Smooth muscle cell (in vitro differentiated cells): ENCODE measurements at regions not wholly inside any gene's neighbourhood (a gene's known extent, or its start where the extent isn't known, plus 50 kb on each side); places are given as distances from the start of the nearest gene placed in this dataset.

ENCODE experiments used
- DNase-seq: peaks from one replicate; lab custom pipeline; 2025; ENCODE audit not compliant: unreplicated experiment; lab: John Stamatoyannopoulos, UW
- H2AFZ ChIP-seq: fragments of 200-600 bp; sonication (generic); 2 replicates; pipeline ENCODE4 v1.6.0; 2016; ENCODE audit warnings: antibody characterized with exemption, low read depth, mild to moderate bottlenecking
- H3F3A ChIP-seq: fragments of 200-600 bp; sonication (generic); 2 replicates; pipeline ENCODE4 v1.6.0; 2017; ENCODE audit warnings: antibody characterized with exemption, low read depth
- H3K27ac ChIP-seq: fragments of 200-600 bp; sonication (generic); 2 replicates; pipeline ENCODE4 v1.5.1; 2016; ENCODE audit warnings: low read depth, mild to moderate bottlenecking
- H3K27me3 ChIP-seq: fragments of 200-600 bp; sonication (generic); 2 replicates; pipeline ENCODE4 v1.6.1; 2016; ENCODE audit warnings: low read depth, mild to moderate bottlenecking
- H3K36me3 ChIP-seq: fragments of 200-600 bp; sonication (generic); 2 replicates; pipeline ENCODE4 v1.5.1; 2016; ENCODE audit warnings: low read depth
- H3K4me1 ChIP-seq: fragments of 200-600 bp; sonication (generic); 2 replicates; pipeline ENCODE4 v1.5.1; 2016; ENCODE audit warnings: low read depth
- H3K4me2 ChIP-seq: fragments of 200-600 bp; sonication (generic); 2 replicates; pipeline ENCODE4 v1.6.0; 2016; ENCODE audit warnings: mild to moderate bottlenecking
- H3K4me3 ChIP-seq: fragments of 200-600 bp; sonication (generic); 2 replicates; pipeline ENCODE4 v1.5.1; 2016; ENCODE audit warnings: mild to moderate bottlenecking
- H3K79me2 ChIP-seq: fragments of 200-600 bp; sonication (generic); 2 replicates; pipeline ENCODE4 v1.6.0; 2016; ENCODE audit warnings: low read depth, mild to moderate bottlenecking
- H3K9ac ChIP-seq: fragments of 200-600 bp; sonication (generic); 2 replicates; pipeline ENCODE4 v1.6.0; 2016; ENCODE audit warnings: low read depth
- H3K9me3 ChIP-seq: fragments of 200-600 bp; sonication (generic); replicated peaks from 2 replicates; pipeline ENCODE4 v1.5.1; 2016; ENCODE audit warnings: low read depth
- H4K20me1 ChIP-seq: fragments of 200-600 bp; sonication (generic); 2 replicates; pipeline ENCODE4 v1.6.0; 2016; ENCODE audit warnings: low read depth
- WGBS: methylation state at CpG from one replicate; pipeline ENCODE4 v1.1.7; 2016; ENCODE audit warnings: low lambda C conversion rate; 5-methylcytosine and 5-hydroxymethylcytosine counted together
- TF ChIP-seq, protein P1 (sequence below): fragments of 200-600 bp; sonication (generic); IDR thresholded peaks from 2 replicates; pipeline ENCODE4 v1.5.1; 2017; ENCODE audit warnings: borderline replicate concordance, mild to moderate bottlenecking, antibody characterized with exemption; ENCODE audit not compliant: insufficient read depth, poor library complexity, severe bottlenecking

DNA sequence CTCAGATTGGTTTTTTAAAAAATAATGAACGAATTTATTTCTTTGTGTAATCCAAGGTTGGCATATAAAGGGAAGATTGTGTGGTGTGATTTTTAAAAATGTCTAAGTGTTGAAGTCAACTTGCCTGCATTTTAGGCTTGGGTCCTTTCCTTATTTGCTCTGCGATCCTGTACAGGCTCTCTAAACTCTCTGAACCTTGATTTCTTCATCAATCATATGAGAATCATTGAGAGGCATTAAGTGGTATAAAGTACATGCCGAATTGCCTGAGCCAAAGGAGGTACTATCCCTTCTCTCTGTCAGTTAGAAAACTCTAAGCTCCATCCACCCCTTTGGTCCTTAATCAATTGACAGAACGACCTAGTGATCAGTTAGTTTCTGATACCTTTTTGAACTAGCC is 440.4 kb upstream of the MEX3C start:
- Histone ChIP-seq H3K4me2 (no peak overlapping the region), H3K79me2 (no peaks in the 10 kb centered on the region), H3K36me3 (no peaks in the 10 kb centered on the region), H3F3A (no peaks in the 10 kb centered on the region), H3K4me3 (no peak overlapping the region), H3K9me3 (peaks cover 2% of the 10 kb centered on the region), H4K20me1 (no peaks in the 10 kb centered on the region), H3K27me3 (no peaks in the 10 kb centered on the region), H2AFZ (no peak overlapping the region), H3K27ac (no peak overlapping the region), H3K4me1 (no peaks in the 10 kb centered on the region), H3K9ac (no peak overlapping the region)
- DNase-seq = no peak
- TF ChIP-seq, protein P1, sequence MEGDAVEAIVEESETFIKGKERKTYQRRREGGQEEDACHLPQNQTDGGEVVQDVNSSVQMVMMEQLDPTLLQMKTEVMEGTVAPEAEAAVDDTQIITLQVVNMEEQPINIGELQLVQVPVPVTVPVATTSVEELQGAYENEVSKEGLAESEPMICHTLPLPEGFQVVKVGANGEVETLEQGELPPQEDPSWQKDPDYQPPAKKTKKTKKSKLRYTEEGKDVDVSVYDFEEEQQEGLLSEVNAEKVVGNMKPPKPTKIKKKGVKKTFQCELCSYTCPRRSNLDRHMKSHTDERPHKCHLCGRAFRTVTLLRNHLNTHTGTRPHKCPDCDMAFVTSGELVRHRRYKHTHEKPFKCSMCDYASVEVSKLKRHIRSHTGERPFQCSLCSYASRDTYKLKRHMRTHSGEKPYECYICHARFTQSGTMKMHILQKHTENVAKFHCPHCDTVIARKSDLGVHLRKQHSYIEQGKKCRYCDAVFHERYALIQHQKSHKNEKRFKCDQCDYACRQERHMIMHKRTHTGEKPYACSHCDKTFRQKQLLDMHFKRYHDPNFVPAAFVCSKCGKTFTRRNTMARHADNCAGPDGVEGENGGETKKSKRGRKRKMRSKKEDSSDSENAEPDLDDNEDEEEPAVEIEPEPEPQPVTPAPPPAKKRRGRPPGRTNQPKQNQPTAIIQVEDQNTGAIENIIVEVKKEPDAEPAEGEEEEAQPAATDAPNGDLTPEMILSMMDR = no peak
- WGBS = 82% methylated on average over 4 of the region's 4 CpGs

DNA sequence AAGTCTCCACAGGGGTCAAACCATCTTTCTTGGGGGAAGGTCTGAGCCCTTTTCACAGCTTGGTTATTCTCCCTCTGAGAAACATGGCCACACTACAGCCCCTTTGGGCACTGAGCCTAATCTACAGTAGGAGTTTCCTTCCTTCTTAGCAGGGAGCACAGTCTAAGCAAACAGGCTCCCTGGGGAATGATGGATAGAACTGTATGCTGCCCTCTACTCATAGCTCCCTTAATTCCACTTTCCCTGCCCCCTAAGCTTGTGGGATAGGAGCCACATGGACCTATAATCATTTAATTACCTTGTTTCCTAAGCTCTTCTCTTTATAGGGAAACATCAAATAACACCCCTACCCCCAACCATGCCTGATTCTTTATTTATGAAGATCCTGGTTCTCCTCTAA is 442.1 kb upstream of the MEX3C start:
- no peak overlapping the region for H3K4me2 ChIP-seq
- H3K4me1 ChIP-seq = no peaks in the 10 kb centered on the region
- no peaks in the 10 kb centered on the region for H3K9me3 ChIP-seq
- no peak overlapping the region for H3K4me3 ChIP-seq
- H3K36me3 ChIP-seq = no peaks in the 10 kb centered on the region
- no peaks in the 10 kb centered on the region for H3F3A ChIP-seq
- H3K27me3 ChIP-seq = no peaks in the 10 kb centered on the region
- H4K20me1 ChIP-seq = no peaks in the 10 kb centered on the region
- no peak overlapping the region for H2AFZ ChIP-seq
- DNase-seq = no peak
- no peak overlapping the region for H3K27ac ChIP-seq
- no peak overlapping the region for H3K9ac ChIP-seq
- TF ChIP-seq, protein P1 = no peak
- H3K79me2 ChIP-seq = no peaks in the 10 kb centered on the region

DNA sequence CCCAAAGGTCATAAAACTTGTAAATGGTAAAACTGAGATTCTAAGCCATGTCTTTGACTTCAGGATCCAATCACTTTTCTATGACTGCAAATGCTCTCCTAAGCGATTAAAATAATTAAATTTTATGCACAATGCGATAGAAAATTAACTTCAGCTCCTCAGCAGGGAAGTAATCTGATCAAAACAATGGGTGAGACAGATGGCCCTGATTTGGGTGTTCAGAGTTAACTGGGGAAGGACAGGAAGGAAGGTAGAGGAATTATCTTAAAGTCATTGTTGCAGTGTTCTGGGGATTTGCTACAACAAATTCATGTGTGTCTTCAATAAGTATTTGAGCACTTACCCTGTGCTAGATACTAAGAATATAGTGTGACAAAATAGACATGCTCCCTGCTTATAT is 446.0 kb upstream of the MEX3C start:
- 95% methylated on average over 2 of the region's 2 CpGs for WGBS
- no peak for DNase-seq
- H3K79me2 ChIP-seq = no peaks in the 10 kb centered on the region
- no peaks in the 10 kb centered on the region for H3K27me3 ChIP-seq
- H3K9me3 ChIP-seq = no peaks in the 10 kb centered on the region
- no peak overlapping the region for H2AFZ ChIP-seq
- no peaks in the 10 kb centered on the region for H3K4me1 ChIP-seq
- H3K9ac ChIP-seq = no peak overlapping the region
- no peak overlapping the region for H3K27ac ChIP-seq
- no peaks in the 10 kb centered on the region for H3K36me3 ChIP-seq
- H3K4me2 ChIP-seq = no peak overlapping the region
- H4K20me1 ChIP-seq = no peaks in the 10 kb centered on the region
- no peaks in the 10 kb centered on the region for H3F3A ChIP-seq
- no peak overlapping the region for H3K4me3 ChIP-seq
- TF ChIP-seq, protein P1 = no peak

DNA sequence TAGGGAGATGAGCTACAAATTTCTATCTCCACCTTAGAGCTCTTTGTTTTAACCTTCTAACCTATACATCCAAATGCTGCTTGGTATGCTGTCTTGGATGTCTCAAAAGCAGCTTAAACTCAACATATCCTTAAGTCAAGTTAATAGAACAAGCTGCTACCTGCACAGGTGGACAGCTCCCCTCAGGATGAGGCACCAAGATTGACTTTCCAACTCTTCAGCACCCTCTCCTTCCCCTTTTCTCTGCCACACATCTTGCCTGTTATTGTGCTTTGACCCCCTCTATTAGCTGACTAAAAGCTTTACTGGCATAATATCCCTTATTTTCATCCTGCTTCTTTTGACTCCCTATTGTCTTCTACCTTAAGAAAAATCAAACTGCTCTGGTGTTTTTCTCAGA is 448.1 kb upstream of the MEX3C start:
- H3K4me1 ChIP-seq = no peaks in the 10 kb centered on the region
- H3K9me3 ChIP-seq = no peaks in the 10 kb centered on the region
- no peaks in the 10 kb centered on the region for H3K79me2 ChIP-seq
- no peaks in the 10 kb centered on the region for H3K36me3 ChIP-seq
- no peak overlapping the region for H3K4me3 ChIP-seq
- no peak overlapping the region for H2AFZ ChIP-seq
- TF ChIP-seq, protein P1 = no peak
- H3K4me2 ChIP-seq = no peak overlapping the region
- H3K27ac ChIP-seq = no peak overlapping the region
- no peak for DNase-seq
- no peaks in the 10 kb centered on the region for H3F3A ChIP-seq
- no peak overlapping the region for H3K9ac ChIP-seq
- no peaks in the 10 kb centered on the region for H3K27me3 ChIP-seq
- H4K20me1 ChIP-seq = no peaks in the 10 kb centered on the region
